ENCODE measurements at regions not wholly inside any gene's neighbourhood (a gene's known extent, or its start where the extent isn't known, plus 50 kb on each side); places are given as distances from the start of the nearest gene placed in this dataset.
"Not testable (repeated sequence)": the region's sequence is repeated elsewhere in the genome, so short reads cannot be mapped to it uniquely, and the experiment has no call there.

DNA sequence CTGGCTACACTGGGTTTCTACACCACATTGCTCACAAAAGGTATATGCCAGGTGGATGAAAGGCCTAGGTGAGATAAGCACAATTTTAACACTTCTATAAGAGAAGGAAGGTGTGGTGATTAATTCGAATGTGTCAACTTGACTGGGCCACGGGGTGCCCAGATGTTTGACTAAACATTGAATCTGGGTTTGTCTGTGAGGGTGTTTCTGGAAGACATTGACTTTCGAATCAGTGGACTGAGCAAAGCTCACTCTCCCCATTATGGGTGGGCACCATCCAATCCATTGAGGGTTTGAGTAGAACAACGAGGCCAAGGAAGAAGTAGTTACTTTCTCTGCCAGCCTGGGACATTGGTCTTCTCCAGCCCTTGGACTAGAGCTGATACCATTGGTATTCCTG, 78.2 kb upstream of the COL5A1 start:
- CTCF ChIA-PET, result no interaction called here
- Mint-ChIP-seq H3K27ac (no peak overlapping the region), H3K27me3 (peaks cover 17% of the 10 kb centered on the region), H3K9me3 (peaks cover 6% of the 10 kb centered on the region), H3K36me3 (no peaks in the 10 kb centered on the region), H3K4me1 (peaks cover 7% of the 10 kb centered on the region), H3K4me3 (no peak overlapping the region)
- DNase-seq, result no peak

DNA sequence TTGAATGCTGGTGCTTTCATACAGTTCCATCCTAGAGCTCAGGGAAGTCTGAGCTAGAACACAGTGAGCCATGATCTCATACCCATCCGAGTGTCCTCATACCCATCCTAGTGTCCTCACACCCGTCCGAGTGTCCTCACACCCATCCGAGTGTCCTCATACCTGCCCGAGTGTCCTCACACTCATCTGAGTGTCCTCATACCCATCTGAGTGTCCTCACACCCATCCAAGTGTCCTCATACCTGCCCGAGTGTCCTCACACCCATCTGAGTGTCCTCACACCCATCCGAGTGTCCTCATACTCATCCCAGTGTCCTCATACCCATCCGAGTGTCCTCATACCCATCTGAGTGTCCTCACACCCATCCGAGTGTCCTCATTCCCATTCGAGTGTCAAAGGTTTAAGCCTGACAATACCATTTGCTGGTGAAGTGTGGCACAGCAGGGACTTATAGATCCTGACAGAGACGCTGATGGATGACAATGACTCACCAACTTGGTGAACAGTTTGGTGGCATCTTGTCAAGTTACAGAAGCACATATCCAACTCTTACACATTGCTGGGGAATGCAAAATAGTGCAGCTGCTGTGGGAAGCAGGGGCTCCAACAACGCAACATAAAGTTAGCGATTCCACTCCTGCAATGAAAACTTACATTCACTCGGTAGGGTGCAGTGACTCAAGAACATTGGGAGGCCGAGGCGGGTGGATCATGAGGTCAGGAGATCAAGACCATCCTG, 77.0 kb upstream of the COL5A1 start:
- H3K27ac Mint-ChIP-seq, result no peak overlapping the region

DNA sequence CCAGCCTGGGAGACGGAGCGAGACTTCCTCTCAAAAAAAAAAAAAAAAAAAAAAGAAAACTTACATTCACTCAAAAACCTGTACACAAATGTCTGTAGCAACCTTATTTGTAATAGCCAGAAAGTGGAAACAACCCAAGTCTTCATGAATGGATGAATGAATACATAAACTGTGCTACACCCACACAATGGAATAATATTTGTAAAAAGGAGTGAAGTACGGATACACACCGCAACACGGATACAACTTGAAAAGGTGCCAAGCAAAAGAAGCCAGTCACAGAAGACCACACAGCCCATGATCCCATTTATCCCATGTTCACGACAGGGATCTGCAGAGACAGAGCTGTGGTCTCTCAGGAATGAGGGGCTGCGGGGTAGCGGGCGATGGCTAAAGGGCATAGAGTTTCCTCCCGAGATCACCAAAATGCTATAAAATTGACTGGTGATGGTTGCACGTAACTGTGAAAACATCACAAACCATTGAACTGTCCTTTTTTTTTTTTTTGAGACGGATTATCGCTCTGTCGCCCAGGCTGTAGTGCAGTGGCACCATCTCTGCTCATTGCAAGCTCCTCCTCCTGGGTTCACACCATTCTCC, 76.2 kb upstream of the COL5A1 start:
- CTCF ChIA-PET, result interaction anchor here (0.6 kb wide), 1 partner anchor 372 kb away, joined by 3 read pairs; no protein-coding TSS in a partner anchor

More for the DNA sequence above, 77.0 kb upstream of the COL5A1 start:
- Mint-ChIP-seq H3K36me3 (no peaks in the 10 kb centered on the region), H3K27me3 (peaks cover 9% of the 10 kb centered on the region), H3K9me3 (peaks cover 6% of the 10 kb centered on the region), H3K4me3 (no peak overlapping the region), H3K4me1 (peaks cover 5% of the 10 kb centered on the region)
- no peak for DNase-seq
- CTCF ChIA-PET, result interaction anchor here (0.6 kb wide), 1 partner anchor 372 kb away, joined by 3 read pairs; no protein-coding TSS in a partner anchor

DNA sequence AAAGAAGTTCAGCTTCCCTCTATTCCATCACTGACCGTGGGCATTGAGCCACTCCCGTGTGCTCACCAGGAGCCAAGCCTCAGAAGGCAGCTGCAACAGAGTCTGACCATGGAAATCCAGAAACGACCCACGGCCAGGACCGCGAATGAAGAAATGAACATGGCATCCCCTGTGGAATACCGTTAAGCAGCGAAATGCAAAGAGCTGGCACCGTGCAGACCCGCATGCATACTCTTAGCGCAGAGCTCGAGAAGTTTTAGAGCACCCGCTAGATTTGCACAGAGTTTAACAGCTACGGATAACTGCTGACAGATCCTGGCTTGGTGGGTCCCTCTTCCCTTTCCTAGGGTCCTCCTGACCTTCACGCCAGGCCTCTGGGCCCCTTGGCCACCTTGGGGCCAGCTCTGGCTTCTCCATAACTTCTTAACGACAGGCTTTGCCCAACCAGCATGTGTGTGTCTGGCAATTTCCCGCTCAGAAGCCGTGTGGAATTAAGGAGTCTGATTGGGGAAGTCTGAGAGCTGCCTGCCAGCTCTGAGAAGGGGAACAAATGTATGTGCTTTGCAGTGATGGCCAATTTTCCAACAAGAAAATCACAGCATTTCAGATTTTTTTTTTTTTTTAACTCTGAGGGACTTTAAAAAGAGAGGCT, 75.3 kb upstream of the COL5A1 start:
- DNase-seq, result no peak
- H3K4me3 Mint-ChIP-seq, result no peak overlapping the region
- H3K36me3 Mint-ChIP-seq, result no peaks in the 10 kb centered on the region
- H3K9me3 Mint-ChIP-seq, result peaks cover 6% of the 10 kb centered on the region
- no peak overlapping the region for H3K27ac Mint-ChIP-seq
- H3K27me3 Mint-ChIP-seq, result peaks cover 9% of the 10 kb centered on the region
- CTCF ChIA-PET, result no interaction called here
- H3K4me1 Mint-ChIP-seq, result no peaks in the 10 kb centered on the region

More for the DNA sequence above, 76.2 kb upstream of the COL5A1 start:
- H3K4me1 Mint-ChIP-seq, result peaks cover 3% of the 10 kb centered on the region
- H3K27ac Mint-ChIP-seq, result no peak overlapping the region
- DNase-seq, result no peak
- H3K36me3 Mint-ChIP-seq, result no peaks in the 10 kb centered on the region
- no peak overlapping the region for H3K4me3 Mint-ChIP-seq
- peaks cover 6% of the 10 kb centered on the region for H3K9me3 Mint-ChIP-seq
- H3K27me3 Mint-ChIP-seq, result peaks cover 9% of the 10 kb centered on the region

DNA sequence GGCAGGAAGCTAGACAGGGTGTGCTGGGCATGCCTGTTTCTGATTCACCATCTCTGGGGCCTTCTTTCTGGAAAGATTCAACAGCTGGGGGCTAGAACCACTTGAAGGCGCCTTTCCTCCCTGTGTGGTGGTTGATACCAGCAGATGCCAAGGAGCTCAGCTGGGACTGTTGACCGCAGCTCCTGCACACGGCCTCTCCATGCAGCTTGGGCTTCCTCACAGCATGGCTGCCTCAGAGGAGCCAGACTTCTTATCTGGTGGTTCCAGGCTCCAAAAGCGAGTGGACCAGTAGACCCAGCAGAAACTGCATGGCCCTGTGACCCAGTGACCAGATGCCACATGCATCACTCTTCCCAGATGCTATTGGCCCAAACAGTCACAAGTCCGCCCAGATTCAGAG, 74.7 kb upstream of the COL5A1 start:
- H3K27me3 Mint-ChIP-seq, result peaks cover 6% of the 10 kb centered on the region
- H3K4me3 Mint-ChIP-seq, result no peak overlapping the region
- H3K9me3 Mint-ChIP-seq, result peaks cover 6% of the 10 kb centered on the region
- DNase-seq, result no peak
- no peaks in the 10 kb centered on the region for H3K4me1 Mint-ChIP-seq
- H3K27ac Mint-ChIP-seq, result no peak overlapping the region
- CTCF ChIA-PET, result no interaction called here
- H3K36me3 Mint-ChIP-seq, result no peaks in the 10 kb centered on the region

DNA sequence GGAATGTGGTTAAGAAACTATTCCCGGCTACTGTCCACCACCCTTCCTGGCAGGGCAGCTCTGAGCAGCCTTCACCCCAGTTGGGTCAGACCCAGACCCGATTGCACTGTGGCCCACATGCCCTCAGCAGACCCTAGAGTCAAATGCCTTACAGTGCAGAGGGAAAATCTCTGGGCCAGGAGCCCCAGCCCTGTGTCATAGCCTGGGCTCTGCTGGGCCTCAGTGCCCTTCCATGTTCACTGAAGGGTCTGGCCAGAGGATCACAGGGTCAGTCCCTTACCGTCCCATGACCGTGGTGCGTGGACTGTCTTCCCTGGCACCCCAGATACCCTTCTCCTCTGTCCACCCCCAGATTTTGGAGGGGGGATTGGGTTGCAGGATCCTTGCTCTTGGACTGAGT, 73.5 kb upstream of the COL5A1 start:
- no peak overlapping the region for H3K4me3 Mint-ChIP-seq
- DNase-seq, result no peak
- no peak overlapping the region for H3K27ac Mint-ChIP-seq
- CTCF ChIA-PET, result no interaction called here
- peaks cover 6% of the 10 kb centered on the region for H3K9me3 Mint-ChIP-seq
- no peaks in the 10 kb centered on the region for H3K4me1 Mint-ChIP-seq
- no peaks in the 10 kb centered on the region for H3K36me3 Mint-ChIP-seq
- peaks cover 6% of the 10 kb centered on the region for H3K27me3 Mint-ChIP-seq

DNA sequence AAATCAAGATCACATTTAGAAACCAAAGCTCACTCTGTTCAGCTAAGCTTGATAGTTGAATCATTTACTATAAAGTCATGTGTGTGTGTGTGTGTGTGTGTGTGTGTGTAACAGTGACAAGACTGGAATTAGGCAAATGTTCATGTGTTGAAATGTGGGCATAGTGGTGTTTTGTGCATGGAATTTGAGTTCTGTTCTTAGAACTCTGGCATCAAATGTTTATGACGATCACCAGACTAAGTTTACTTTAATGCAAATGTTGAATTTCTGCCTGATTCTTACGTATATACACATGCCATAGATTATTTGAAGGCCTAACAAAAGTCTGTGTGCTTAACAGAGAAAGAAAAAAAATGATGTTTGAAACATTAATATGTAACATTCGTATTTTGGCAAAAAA, 72.8 kb upstream of the COL5A1 start:
- H3K9me3 Mint-ChIP-seq, result peaks cover 4% of the 10 kb centered on the region
- no peak for DNase-seq
- CTCF ChIA-PET, result no interaction called here
- H3K4me3 Mint-ChIP-seq, result no peak overlapping the region
- H3K27ac Mint-ChIP-seq, result no peak overlapping the region
- H3K36me3 Mint-ChIP-seq, result no peaks in the 10 kb centered on the region
- no peaks in the 10 kb centered on the region for H3K4me1 Mint-ChIP-seq
- peaks cover 6% of the 10 kb centered on the region for H3K27me3 Mint-ChIP-seq

DNA sequence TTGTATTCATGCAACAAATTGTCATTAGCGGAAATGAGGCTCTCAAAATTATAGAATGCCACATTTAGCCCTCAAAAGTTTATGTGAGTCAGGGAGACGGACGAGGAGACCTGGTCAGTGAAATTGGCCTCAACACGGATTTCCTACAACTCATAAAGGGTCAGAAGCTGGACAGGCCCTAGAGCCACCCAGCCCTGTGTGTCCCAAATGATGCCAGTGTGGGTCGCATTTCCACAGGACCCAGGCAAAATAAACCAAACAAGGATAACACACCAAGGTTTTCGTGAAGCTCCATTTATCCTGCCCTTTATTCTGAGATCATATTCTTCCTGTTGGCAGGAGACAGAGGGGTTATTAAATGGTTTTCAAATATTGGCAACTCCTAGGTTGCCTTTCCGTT, 72.0 kb upstream of the COL5A1 start:
- no peak overlapping the region for H3K27ac Mint-ChIP-seq
- H3K27me3 Mint-ChIP-seq, result peaks cover 6% of the 10 kb centered on the region
- H3K4me3 Mint-ChIP-seq, result no peak overlapping the region
- peaks cover 3% of the 10 kb centered on the region for H3K9me3 Mint-ChIP-seq
- CTCF ChIA-PET, result no interaction called here
- no peaks in the 10 kb centered on the region for H3K36me3 Mint-ChIP-seq
- H3K4me1 Mint-ChIP-seq, result no peaks in the 10 kb centered on the region
- no peak for DNase-seq

DNA sequence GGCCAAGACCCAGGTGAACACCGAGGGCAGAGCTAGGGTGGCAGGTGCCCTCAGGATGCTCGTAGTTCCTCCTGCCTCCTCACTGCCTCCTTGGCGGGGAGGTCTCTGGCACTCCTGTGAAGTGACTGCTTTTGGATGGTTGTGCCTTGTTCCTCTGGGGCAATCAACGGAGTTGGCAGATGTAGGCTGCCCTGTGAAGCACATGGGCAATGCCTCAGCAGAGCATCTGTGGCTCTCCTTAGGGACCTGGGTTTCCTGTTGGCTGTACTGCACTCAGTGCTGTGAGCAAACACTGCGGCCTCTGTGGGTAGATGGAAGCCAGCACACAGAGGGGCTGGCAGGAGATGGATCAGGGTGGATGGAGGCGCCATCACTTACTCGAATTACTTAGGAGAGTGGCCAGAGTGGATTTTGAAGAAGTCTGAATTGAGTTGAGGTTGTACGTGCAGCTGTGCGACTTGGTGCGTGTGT, 71.4 kb upstream of the COL5A1 start:
- Mint-ChIP-seq H3K9me3 (no peaks in the 10 kb centered on the region), H3K36me3 (no peaks in the 10 kb centered on the region)

DNA sequence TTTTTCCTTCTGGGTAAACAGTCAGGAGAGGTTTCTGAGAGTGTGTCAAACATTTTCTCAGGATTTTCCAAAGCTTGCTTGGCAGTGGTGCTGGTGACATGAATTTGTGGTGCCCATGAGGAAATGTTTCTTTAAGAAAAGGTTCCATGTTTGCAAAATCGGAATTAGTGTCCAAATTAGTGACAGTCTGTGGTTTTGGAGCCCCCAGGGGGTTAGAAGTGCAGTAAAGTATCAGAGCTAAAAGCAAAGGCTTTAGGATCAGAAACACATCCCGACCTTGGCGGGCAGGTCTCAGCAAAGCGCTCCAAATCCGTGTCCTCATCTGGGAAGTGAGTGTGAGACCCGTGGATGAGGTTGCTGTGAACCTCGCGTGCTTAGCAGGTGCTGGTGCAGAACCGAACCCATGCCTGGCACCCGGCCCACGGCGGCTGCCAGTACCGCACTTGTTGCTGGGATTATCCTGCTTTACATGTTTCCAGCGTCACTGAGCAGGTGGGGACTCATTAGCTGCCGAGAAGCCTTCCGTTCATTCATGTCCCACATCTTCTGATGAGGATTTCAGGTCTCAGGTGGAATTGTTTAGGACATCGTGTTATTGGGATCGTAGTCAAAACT, 70.8 kb upstream of the COL5A1 start:
- CTCF ChIA-PET, result no interaction called here
- Mint-ChIP-seq H3K9me3 (no peaks in the 10 kb centered on the region), H3K27me3 (peaks cover 8% of the 10 kb centered on the region), H3K4me1 (no peaks in the 10 kb centered on the region), H3K27ac (no peak overlapping the region), H3K36me3 (no peaks in the 10 kb centered on the region), H3K4me3 (no peak overlapping the region)
- DNase-seq, result no peak

More for the DNA sequence above, 71.4 kb upstream of the COL5A1 start:
- no peaks in the 10 kb centered on the region for H3K4me1 Mint-ChIP-seq
- CTCF ChIA-PET, result no interaction called here
- peaks cover 6% of the 10 kb centered on the region for H3K27me3 Mint-ChIP-seq
- no peak overlapping the region for H3K27ac Mint-ChIP-seq
- no peak overlapping the region for H3K4me3 Mint-ChIP-seq
- no peak for DNase-seq

DNA sequence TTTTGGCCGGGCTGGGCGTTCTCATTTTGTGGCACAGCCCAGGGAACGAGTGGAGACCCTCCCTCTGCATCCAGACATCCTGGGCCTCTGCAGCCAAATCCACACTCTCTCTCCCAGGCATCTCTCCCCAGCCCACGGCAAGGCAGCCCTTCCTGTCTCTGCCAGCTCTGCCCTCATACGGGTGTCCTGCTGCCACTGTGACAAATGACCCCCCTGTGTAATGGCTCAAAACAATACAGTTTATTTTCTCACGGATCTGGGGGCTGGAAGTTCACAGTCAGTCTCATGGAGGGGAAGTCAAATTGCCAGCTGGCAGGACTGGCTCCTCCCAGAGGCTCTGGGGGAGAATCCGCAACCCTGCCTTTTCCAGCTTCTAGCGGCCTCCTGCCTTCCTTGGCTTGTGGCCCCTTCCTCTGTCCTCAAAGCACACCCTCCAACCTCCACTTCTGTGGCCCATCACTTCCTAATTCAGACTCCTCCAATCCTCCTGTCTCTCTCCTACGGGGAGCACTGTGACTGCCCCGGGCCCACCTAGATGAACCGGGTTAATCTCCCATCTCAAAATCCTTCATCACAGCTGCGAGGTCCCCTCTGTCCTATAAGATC, 70.2 kb upstream of the COL5A1 start:
- H3K9me3 Mint-ChIP-seq, result no peaks in the 10 kb centered on the region
- H3K27me3 Mint-ChIP-seq, result peaks cover 9% of the 10 kb centered on the region
- H3K4me1 Mint-ChIP-seq, result no peaks in the 10 kb centered on the region
- H3K4me3 Mint-ChIP-seq, result no peak overlapping the region
- no peak for DNase-seq
- CTCF ChIA-PET, result no interaction called here
- no peaks in the 10 kb centered on the region for H3K36me3 Mint-ChIP-seq
- no peak overlapping the region for H3K27ac Mint-ChIP-seq

DNA sequence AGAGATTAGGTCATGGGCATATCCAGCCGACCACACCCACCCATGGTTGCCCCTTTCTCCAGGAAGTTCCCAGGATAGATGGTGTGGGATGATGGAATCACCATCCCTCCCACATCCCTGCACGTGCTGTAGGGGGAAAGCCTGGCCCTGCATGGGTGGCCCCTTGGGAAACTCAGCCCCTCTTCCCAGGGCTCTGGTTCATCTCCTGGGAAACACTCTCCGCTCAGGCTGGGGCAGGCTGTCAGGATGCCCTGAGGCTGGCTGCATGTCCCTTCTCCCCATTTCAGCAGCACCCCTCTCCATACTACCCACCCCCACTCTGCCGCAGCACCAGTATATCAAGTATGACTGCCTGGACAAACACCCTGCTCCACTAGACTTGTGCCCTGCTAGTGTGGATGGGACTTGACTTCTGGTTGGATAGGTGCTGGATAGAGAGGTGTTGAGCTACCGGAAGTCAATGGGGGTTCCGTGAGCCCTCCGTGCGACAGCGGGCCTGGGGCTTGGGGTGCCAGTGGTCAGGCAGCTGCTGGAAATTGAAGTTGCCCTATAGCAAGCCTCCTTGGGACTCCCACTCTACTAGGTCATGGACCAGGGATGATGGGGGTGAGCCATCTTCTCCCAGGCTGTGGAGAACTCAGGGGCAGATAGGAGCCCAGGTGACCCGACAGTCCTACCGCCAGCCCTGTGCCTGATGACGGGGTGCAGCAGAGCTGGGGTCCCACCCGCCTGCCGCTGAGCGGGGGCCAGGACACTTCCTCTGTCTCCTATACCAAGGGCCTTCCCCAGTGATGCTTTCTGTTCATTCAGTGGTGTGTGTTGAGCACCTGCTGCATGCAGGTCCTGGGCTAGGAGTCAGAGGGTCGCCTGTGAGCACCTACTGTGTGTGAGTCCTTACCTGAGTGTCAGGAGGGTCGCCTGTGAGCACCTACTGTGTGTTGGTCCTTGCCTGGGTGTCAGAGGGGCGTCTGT, 69.4 kb upstream of the COL5A1 start:
- CTCF ChIA-PET, result no interaction called here
- no peaks in the 10 kb centered on the region for H3K9me3 Mint-ChIP-seq
- no peaks in the 10 kb centered on the region for H3K4me1 Mint-ChIP-seq
- DNase-seq, result no peak
- H3K36me3 Mint-ChIP-seq, result no peaks in the 10 kb centered on the region
- H3K27ac Mint-ChIP-seq, result no peak overlapping the region
- H3K27me3 Mint-ChIP-seq, result peaks cover 3% of the 10 kb centered on the region
- H3K4me3 Mint-ChIP-seq, result no peak overlapping the region

DNA sequence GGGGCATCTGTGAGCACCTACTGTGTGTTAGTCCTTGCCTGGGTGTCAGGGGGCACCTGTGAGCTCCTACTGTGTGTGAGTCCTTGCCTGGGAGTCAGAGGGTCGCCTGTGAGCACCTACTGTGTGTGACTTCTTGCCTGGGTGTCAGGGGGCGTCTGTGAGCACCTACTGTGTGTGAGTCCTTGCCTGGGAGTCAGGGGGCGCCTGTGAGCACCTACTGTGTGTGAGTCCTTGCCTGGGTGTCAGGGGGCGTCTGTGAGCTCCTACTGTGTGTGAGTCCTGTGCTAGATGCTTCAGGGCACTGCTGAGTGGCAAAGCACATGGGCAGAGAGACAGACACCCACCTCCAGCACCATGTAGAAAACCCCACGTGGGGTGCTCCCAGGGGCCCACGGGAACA, 66.9 kb upstream of the COL5A1 start:
- H3K27me3 Mint-ChIP-seq, H3K27ac Mint-ChIP-seq, DNase-seq, H3K9me3 Mint-ChIP-seq, H3K36me3 Mint-ChIP-seq, H3K4me3 Mint-ChIP-seq, CTCF ChIA-PET, H3K4me1 Mint-ChIP-seq: not testable (repeated sequence)

All from activated naive CD4-positive, alpha-beta T cell treated with anti-CD3 and anti-CD28 coated beads, Interleukin-2, amount 10 ng/mL, durations not matched to agents 7 days and 5 days (primary cell).